Stimulated activated CD4-positive, alpha-beta T cell treated with anti-CD3 and anti-CD28 coated beads, Interleukin-12 subunit alpha, Interleukin-12 subunit beta, amount 100 ng/mL, for 24 hours (primary cell): ENCODE measurements at regions not wholly inside any gene's neighbourhood (a gene's known extent, or its start where the extent isn't known, plus 50 kb on each side); places are given as distances from the start of the nearest gene placed in this dataset.

ENCODE experiments used
- DNase-seq, 2 experiments: peaks; one replicate each; pipeline ENCODE4 v3.0.0-alpha.2; 2020; ENCODE audit warnings: low read depth in 2 of 2

GRCh38 chr11:112784323-112785073 lies 176.7 kb upstream of the NCAM1 start:
- no peak for DNase-seq

DNA sequence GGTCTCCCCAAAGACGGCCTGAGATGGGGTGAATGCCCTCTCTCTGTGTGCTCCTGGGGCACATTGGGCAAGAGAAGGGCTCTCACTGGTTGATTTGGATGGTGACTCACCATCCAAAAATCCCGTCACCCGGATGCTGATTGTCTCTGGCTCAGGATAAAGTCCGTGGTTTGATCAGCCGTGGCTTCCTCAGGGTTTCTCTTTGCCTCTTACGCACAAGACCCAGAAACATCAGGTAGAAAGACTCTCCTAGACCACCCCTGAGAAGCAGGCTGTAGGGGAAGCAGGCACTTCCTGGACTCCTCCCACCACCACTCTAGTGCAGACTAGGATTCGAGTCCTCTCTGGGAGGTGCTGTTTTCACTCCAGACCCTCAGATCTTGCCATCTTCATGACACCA lies 176.1 kb upstream of the NCAM1 start:
- no peak for DNase-seq

- DNase-seq, result no peak
Observed at GRCh38 chr11:112785719-112786118, 175.5 kb upstream of the NCAM1 start.

DNA sequence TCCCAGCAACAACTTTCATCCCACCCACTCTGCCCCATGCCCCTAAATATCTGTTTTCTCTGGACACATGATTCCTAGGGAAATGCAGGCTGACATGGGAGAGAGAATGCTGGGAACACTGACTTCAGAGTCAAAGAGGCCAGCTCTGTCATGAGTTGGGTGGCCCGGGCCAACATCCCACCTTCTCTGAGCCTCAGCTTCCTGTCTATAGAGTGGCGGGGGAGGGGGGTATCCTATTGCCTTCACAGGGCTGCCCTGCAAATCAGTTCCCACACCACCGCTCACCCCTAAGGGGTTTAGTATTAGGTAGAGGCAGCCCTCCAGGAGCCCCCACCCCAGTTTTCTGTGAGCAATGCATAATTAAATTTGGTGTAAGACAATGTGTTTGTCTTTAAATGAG lies 175.0 kb upstream of the NCAM1 start:
- no peak for DNase-seq

GRCh38 chr11:112786886-112787530 lies 174.2 kb upstream of the NCAM1 start:
- DNase-seq, result no peak

DNA sequence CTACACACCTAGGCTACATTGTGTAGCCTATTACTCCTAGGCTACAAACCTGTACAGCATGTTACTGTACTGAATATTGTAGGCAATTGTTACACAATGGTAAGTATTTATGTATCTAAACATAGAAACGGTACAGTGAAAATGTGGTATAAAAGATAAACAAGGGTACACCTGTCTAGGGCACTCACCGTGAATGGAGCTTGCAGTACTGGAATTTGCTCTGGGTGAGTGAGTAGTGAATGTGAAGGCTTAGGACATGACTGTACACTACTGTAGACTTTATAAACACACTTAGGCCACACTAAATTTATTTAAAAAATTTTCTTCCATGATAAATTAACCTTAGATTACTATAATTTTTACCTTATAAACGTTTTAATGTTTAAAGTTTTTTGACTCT lies 171.7 kb upstream of the NCAM1 start:
- DNase-seq, result no peak

GRCh38 chr11:112790286-112790685 lies 170.9 kb upstream of the NCAM1 start:
- no peak for DNase-seq

DNA sequence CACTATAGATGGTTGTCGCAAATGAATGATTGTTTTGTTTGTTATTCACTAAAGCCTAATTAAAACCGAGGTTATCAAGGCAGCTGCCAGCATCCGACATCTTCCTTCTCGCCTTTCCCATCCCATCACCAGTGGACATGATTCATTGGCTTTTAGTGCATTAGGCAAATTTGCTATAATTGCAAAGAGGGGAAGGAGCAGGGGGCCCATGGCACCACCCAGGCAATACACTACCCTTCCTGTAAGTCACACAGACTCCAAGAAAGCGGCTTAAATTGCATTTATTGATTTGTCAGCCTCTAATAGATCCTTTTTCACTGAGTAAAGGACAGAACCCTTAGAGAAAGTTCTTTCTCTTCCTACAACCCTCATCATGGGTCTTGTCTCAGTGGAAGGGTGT lies 169.2 kb upstream of the NCAM1 start:
- DNase-seq, result no peak

DNA sequence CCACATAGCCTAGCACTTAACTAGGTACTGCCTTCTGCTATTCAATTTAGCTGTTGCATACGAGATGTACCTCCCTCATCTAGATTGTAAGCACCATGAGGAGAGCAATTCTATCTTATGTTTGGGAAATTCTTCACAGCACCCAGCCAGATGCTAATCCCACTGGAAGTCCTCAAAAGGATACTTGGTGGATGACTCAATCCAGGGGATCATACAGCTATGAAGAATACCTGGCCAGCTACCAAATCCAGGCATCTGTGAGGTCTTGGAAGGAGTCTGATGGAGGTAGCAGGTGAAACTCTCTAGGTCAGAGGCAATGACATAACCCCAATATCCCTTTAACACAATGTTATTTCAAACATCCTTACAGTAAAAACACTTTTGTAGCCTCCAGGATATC lies 167.8 kb upstream of the NCAM1 start:
- no peak for DNase-seq

- no peak for DNase-seq
Observed at GRCh38 chr11:112794331-112794846, 166.8 kb upstream of the NCAM1 start.

DNA sequence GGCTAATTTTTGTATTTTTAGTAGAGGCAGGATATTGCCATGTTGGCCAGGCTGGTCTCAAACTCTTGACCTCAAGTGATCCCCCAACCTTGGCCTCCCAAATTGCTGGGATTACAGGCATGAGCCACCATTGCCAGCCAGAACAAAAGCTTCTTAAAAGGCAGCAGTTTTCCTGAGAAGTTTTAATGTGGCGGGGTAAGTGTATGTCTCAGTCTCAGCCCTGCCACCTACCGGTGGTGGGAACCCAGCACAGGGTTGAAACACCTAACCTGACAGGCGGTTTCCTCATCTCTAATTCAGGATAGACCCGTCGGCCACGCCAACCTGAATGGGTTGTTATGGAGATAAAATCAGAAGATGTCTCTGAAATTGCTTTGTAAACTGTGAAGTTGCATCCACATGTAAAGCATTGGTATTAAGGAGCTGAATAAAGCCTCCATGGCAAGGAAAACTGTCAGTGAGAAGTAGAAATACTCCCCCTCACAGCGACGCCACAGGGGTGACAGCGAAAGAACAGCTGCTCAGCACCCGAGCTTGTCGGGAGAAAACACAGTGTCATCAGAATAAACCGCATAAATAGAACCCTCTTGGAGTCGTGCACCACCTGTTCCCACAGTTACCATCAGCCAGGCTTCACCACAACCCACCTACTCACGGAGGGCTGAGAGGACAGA lies 165.9 kb upstream of the NCAM1 start:
- no peak for DNase-seq

DNA sequence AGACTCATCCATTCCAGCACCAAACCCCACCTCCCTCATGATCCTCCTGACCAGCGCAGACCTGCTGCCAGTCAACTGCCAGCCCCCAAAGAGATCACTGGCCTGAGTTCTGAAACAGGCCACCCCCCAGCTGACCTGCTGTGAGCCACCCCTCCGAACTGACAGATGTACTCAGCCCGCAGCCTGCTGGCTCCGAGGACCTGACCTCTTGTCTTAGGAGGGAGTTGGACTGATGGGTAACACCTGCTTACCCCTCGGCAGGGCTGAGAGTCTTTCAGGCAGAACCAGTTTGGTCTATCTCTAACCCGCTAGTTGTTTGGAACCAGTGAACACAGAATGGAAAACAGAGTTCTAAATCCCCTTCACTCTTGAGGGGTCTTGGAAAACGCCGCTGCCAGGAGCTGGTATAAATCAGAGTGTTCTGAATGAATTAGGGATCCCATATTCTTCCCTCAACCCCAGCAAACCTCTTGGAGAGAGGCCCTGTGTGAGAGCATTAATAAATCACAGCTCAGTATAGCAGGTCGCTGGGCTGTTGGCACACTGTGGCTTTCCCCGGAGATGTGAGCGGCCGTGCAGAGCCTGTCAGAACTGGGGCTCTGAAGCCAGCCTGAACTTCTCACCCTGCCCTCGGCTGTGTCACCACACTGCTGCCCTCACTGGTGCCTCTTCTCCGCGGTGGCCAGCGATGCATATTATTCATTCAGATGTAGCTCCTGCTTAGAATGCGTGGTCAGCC lies 165.1 kb upstream of the NCAM1 start:
- DNase-seq, result no peak

GRCh38 chr11:112797092-112797491 lies 164.1 kb upstream of the NCAM1 start:
- no peak for DNase-seq

DNA sequence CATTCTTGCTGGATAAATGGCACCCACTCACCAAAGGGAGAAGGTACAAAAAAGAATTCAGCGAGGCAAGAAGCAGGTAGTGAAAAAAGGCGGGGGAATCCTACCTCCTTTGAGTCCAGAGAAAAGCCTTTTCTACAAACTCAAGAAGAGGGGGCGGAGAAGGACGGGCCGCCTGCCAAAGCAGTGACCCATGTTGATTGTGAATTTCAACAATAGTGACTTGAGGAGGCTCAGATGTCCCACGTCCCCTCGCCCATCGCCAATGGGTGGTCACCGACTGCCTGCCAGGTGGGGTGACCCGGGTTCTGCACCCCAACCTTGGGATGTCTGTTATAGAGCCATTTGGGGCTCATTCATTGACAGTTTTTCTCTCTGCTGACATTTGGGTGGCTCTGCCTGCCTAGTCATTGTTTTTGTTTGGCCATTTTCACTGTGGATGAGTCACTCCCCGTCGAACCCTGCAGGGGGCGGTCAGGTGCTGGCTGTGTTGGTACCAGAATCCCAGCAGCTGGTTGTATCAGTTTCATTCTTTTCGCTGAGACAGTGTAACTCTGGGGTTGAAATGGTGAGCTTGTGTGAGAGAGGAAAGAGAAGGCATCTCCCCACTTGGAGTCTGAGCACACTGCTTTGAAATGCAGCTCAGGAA lies 163.4 kb upstream of the NCAM1 start:
- no peak for DNase-seq

DNA sequence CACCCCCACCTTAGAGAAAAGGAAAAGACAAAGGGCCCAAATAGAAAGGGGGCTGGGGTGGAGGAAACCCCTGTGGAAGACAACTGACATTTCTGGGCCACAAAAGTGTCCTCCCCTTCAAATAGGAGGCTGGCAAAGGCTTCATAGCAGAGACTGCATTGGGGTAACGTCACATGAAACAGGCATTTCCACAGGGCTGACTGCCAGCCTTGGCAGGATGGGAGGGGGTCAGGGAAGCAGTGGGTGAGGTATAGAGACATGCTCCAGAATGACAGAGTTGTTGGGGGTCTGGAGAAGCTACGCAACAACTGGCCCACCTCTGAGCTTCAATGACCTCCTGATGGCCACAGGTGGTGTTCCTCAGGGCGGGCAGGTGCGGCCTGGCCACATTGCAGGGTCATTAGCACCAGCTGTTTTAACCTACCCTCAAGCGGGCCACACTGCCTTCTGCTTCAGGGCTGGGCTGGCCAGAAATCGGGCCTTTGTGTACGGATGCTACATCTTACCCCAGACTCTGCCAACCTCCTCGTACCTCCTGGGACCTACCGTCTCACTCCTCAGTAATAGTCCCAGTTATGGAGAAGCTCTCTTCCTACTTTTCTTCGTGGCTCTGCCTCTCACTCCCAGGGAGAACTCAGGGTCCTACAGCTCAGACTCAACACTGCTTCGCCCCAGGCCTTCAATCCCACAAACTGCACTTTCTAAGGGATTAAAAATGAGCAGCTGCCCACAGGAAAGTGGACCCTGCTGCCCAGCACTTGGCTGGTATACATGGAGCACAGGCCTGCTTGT lies 160.0 kb upstream of the NCAM1 start:
- no peak for DNase-seq

GRCh38 chr11:112801817-112802088 lies 159.5 kb upstream of the NCAM1 start:
- no peak for DNase-seq

DNA sequence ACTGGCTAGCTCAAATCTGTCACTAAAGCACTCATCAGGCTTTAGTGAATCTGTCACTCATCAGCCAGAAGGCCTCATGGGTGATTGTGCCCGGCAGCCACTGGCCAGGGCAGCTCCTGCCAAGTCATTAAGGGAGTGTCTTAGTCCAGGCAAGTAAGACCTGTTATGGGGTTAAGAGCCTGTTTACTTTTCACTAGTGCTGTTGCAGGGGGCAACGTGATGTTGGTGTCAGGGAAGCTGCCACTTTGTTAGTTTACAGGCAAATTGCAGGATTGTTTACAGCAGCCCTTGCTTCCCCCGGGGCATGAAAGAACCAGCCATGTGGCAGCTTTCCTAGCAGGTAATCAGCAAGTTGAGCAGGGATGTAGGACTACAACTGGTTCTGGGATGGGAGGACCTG lies 155.6 kb upstream of the NCAM1 start:
- DNase-seq, result no peak

DNA sequence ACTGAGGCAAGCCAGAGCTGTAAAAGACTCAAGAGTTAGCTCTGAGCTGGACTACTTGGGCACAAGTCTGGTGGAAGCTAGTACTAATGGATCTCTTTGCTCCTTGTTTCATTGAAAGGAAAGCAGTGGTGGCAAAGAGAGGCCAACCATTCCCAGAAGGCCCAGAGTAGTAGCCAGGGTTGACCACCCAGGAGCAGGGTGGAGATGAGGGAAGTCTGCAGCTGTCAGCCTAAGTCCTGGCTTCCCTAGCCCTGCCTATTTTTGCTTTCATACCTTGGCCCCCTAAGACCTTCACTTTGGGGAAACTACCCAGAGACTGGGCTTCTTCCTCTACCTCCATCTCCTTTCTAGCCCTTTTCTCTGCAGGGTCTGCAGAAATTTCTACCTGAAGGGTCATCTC lies 155.0 kb upstream of the NCAM1 start:
- DNase-seq, result no peak

DNA sequence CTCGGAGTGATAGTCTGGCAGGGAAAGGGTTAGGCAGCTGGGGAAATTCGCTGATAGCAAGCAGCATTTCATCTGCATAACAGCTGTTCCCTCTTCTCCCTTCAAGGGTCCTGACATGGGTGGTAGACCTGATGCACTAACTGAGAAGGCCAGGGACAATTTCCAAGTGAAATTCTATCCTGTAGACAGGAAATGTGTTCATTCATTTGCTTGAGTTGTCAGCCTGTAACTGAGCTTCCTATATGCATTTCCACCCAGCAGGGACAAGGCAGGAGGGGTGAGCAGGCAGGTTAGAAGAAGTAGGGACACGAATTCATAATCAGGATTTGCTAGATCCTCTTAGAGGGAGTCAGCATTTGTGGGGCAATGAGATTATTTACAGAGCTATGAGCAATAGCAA lies 154.3 kb upstream of the NCAM1 start:
- no peak for DNase-seq

GRCh38 chr11:112809429-112809828 lies 151.8 kb upstream of the NCAM1 start:
- no peak for DNase-seq

GRCh38 chr11:112810951-112811350 lies 150.3 kb upstream of the NCAM1 start:
- DNase-seq, result no peak
